ENCODE measurements at regions not wholly inside any gene's neighbourhood (a gene's known extent, or its start where the extent isn't known, plus 50 kb on each side); places are given as distances from the start of the nearest gene placed in this dataset.

DNA sequence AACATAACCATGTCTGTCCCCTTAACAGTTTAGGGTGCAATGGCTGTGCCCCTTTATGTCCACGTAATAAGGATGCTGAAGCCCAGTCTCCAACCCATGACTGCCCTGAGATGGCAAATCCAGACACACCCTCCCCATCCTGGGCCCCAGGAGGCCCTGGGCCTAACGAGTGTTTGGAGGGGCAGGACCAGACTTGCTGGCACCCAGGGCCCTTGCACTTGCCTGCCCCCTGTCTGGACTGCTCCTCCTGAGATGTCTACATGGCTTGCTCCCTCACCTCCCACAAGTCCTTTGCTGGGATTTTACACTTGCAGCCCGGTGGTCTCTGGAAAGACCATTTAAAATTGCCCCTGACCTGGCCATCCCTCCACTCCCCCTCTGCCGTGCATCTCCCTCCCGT lies 132.2 kb upstream of the NECTIN1 start:
- Histone ChIP-seq H3K27me3 (ENCODE audit: insufficient read depth, low read length) (peaks cover 22% of the 10 kb centered on the region), H2AFZ (ENCODE audit: low read depth, low read length) (no peak overlapping the region), H3K79me2 (ENCODE audit: insufficient read depth, low read length) (no peaks in the 10 kb centered on the region), H4K20me1 (ENCODE audit: insufficient read depth, low read length) (no peaks in the 10 kb centered on the region), H3K4me3 (ENCODE audit: insufficient read depth, low read depth, low read length) (no peak overlapping the region), H3K4me1 (ENCODE audit: insufficient read depth, low read length) (no peaks in the 10 kb centered on the region), H3K36me3 (ENCODE audit: insufficient read depth, low read length) (no peaks in the 10 kb centered on the region), H3K9ac (ENCODE audit: low read length) (no peak overlapping the region), H3K4me2 (ENCODE audit: low read length) (no peak overlapping the region), H3K9me3 (ENCODE audit: insufficient read depth, low read depth, low read length) (no peaks in the 10 kb centered on the region), H3K27ac (ENCODE audit: low read depth, low read length) (no peak overlapping the region)
- FAIRE-seq: no peak
- H3K27me3 Mint-ChIP-seq (ENCODE audit: low read depth, unreplicated experiment): peaks cover 70% of the 10 kb centered on the region
- peaks cover 3% of the 10 kb centered on the region for H3K4me1 Mint-ChIP-seq (ENCODE audit: low read depth, unreplicated experiment)
- no peak for DNase-seq (ENCODE audit: low read depth)
- no peaks in the 10 kb centered on the region for H3K36me3 Mint-ChIP-seq (ENCODE audit: low read depth, unreplicated experiment)
- no peak overlapping the region for H3K27ac Mint-ChIP-seq (ENCODE audit: unreplicated experiment)
- H3K4me3 Mint-ChIP-seq (ENCODE audit: unreplicated experiment): no peak overlapping the region
- TF ChIP-seq CTCF (IDR thresholded peaks at IDR 0.05; ENCODE audit: insufficient read depth, low read depth, low read length) (no peak), EZH2 (IDR thresholded peaks at IDR 0.05; ENCODE audit: insufficient read depth, low read length) (no peak)
- peaks cover 2% of the 10 kb centered on the region for H3K9me3 Mint-ChIP-seq (ENCODE audit: unreplicated experiment)

- Histone ChIP-seq H2AFZ (ENCODE audit: low read depth, low read length) (no peak overlapping the region), H3K79me2 (ENCODE audit: insufficient read depth, low read length) (no peaks in the 10 kb centered on the region), H3K4me3 (ENCODE audit: insufficient read depth, low read depth, low read length) (no peak overlapping the region), H4K20me1 (ENCODE audit: insufficient read depth, low read length) (no peaks in the 10 kb centered on the region), H3K4me2 (ENCODE audit: low read length) (no peak overlapping the region), H3K9me3 (ENCODE audit: insufficient read depth, low read depth, low read length) (no peaks in the 10 kb centered on the region), H3K36me3 (ENCODE audit: insufficient read depth, low read length) (no peaks in the 10 kb centered on the region), H3K9ac (ENCODE audit: low read length) (no peak overlapping the region), H3K4me1 (ENCODE audit: insufficient read depth, low read length) (no peaks in the 10 kb centered on the region), H3K27me3 (ENCODE audit: insufficient read depth, low read length) (peaks cover 26% of the 10 kb centered on the region), H3K27ac (ENCODE audit: low read depth, low read length) (no peak overlapping the region)
- H3K9me3 Mint-ChIP-seq (ENCODE audit: unreplicated experiment): peaks cover 2% of the 10 kb centered on the region
- TF ChIP-seq CTCF (IDR thresholded peaks at IDR 0.05; ENCODE audit: insufficient read depth, low read depth, low read length) (no peak), EZH2 (IDR thresholded peaks at IDR 0.05; ENCODE audit: insufficient read depth, low read length) (no peak)
- H3K4me3 Mint-ChIP-seq (ENCODE audit: unreplicated experiment): no peak overlapping the region
- no peak overlapping the region for H3K27ac Mint-ChIP-seq (ENCODE audit: unreplicated experiment)
- no peaks in the 10 kb centered on the region for H3K4me1 Mint-ChIP-seq (ENCODE audit: low read depth, unreplicated experiment)
- FAIRE-seq: no peak
- no peak for DNase-seq (ENCODE audit: low read depth)
- H3K36me3 Mint-ChIP-seq (ENCODE audit: low read depth, unreplicated experiment): no peaks in the 10 kb centered on the region
- peaks cover 72% of the 10 kb centered on the region for H3K27me3 Mint-ChIP-seq (ENCODE audit: low read depth, unreplicated experiment)
Observed at GRCh38 chr11:119860561-119861094, 131.6 kb upstream of the NECTIN1 start.

DNA sequence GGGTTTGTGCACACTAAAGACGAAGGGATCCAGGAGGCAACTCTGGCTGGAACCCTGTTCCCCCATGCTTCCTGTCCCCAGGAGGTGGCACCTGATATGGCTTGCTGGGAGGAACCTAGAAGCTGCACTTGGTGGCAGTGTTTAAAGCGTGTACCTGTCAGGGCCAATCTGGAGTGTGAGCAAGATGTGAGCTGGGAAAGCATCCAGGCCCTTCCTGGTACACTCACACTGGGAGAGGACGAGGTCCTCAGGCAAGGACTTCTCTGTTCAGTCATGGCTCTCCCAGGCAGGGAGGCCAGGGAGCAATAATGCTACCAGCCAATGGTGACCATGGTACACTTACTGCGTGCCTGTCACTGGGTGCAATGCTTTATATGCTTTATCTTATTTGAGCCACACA lies 130.7 kb upstream of the NECTIN1 start:
- no peak for TF ChIP-seq EZH2 (IDR thresholded peaks at IDR 0.05; ENCODE audit: insufficient read depth, low read length)
- TF ChIP-seq CTCF (IDR thresholded peaks at IDR 0.05; ENCODE audit: insufficient read depth, low read depth, low read length): no peak
- Mint-ChIP-seq H3K9me3 (ENCODE audit: unreplicated experiment) (peaks cover 4% of the 10 kb centered on the region), H3K27ac (ENCODE audit: unreplicated experiment) (no peak overlapping the region), H3K4me3 (ENCODE audit: unreplicated experiment) (no peak overlapping the region), H3K4me1 (ENCODE audit: low read depth, unreplicated experiment) (no peaks in the 10 kb centered on the region), H3K27me3 (ENCODE audit: low read depth, unreplicated experiment) (peaks cover 74% of the 10 kb centered on the region), H3K36me3 (ENCODE audit: low read depth, unreplicated experiment) (no peaks in the 10 kb centered on the region)
- Histone ChIP-seq H3K36me3 (ENCODE audit: insufficient read depth, low read length) (no peaks in the 10 kb centered on the region), H3K27me3 (ENCODE audit: insufficient read depth, low read length) (peaks cover 27% of the 10 kb centered on the region), H3K79me2 (ENCODE audit: insufficient read depth, low read length) (no peaks in the 10 kb centered on the region), H3K4me2 (ENCODE audit: low read length) (no peak overlapping the region), H3K4me3 (ENCODE audit: insufficient read depth, low read depth, low read length) (no peak overlapping the region), H3K27ac (ENCODE audit: low read depth, low read length) (no peak overlapping the region), H3K9ac (ENCODE audit: low read length) (no peak overlapping the region), H4K20me1 (ENCODE audit: insufficient read depth, low read length) (no peaks in the 10 kb centered on the region), H3K4me1 (ENCODE audit: insufficient read depth, low read length) (no peaks in the 10 kb centered on the region), H3K9me3 (ENCODE audit: insufficient read depth, low read depth, low read length) (no peaks in the 10 kb centered on the region), H2AFZ (ENCODE audit: low read depth, low read length) (no peak overlapping the region)
- DNase-seq (ENCODE audit: low read depth) (no peak), FAIRE-seq (no peak)

Data from astrocyte (in vitro differentiated cells and primary cell).